GM21360 (cell line): ENCODE measurements at regions not wholly inside any gene's neighbourhood (a gene's known extent, or its start where the extent isn't known, plus 50 kb on each side); places are given as distances from the start of the nearest gene placed in this dataset.
"Not testable (repeated sequence)": the region's sequence is repeated elsewhere in the genome, so short reads cannot be mapped to it uniquely, and the experiment has no call there.

Experiments
- ATAC-seq: cut with Tn5 transposase; IDR thresholded peaks from one replicate; pipeline ENCODE4 v1.9.1; 2021; ENCODE audit warnings: mild to moderate bottlenecking, moderate library complexity; ENCODE audit not compliant: unreplicated experiment

DNA sequence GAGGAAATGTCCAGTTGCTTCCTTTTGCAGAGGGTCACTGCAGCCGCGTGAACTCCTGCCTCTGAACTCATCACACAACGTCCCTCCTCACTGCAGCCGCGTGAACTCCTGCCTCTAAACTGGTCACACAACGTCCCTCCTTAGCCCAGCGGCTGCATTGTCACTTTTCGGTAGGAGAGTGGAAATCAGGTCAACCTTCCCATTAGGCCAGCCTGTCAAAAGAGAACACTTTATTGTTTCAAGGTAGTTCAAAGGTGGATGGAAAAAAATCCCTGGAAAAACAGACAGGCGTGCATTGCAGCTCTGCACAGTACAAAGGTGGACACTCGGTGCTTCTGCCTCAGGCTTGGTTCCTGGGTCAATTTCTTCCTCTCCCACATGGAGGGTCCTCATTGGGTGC, 280.2 kb downstream of the FOXL1 start:
- ATAC-seq, result no peak

DNA sequence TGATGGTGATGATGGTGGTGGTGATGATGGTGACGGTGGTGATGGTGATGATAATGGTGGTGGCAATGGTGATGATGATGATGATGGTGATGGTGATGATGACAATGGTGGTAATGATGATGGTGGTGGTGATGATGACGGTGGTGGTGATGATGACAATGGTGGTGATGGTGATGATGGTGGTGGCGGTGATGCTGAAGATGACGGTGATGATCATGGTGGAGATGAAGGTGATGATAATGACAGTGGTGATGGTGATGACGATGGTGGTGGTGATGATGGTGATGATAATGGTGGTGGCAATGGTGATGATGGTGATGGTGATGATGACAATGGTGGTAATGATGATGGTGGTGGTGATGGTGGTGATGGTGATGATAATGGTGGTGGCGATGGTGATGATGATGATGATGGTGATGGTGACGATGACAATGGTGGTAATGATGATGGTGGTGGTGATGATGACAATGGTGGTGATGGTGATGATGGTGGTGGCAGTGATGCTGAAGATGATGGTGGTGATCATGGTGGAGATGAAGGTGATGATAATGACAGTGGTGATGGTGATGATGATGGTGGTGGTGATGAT, 283.0 kb downstream of the FOXL1 start:
- not testable (repeated sequence) for ATAC-seq

DNA sequence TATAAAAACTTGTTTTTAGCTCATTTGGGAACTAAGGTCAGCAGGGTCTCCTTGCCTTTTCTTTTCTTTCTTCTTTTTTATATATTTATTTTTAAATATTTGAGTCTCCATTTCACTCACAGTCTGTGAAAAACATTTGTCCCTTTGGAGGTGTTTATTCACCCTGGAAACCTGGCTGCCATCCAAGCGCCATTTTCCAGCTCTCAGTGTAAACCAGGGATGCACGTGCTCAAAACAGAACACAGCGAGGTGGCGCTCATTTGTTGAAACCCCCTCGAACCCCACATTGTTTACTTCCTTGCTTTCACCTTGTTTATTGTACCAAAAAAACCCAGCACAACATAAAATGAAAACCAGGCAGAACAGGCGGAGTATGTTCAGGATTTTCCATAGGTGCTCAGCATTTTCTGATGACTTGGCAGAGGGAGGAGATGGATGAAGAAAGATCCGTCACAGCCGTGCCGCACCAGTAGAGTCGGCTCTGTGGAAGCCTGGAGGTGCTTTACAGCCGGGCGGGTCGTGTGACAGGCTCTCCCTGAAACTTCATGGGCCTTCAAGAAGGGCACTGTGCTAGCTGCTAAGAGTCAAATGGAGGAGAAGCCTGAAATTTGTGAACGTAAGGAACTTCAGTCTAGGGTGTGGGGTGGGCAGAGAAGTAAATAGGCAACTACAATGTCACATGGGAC, 284.4 kb downstream of the FOXL1 start:
- no peak for ATAC-seq

DNA sequence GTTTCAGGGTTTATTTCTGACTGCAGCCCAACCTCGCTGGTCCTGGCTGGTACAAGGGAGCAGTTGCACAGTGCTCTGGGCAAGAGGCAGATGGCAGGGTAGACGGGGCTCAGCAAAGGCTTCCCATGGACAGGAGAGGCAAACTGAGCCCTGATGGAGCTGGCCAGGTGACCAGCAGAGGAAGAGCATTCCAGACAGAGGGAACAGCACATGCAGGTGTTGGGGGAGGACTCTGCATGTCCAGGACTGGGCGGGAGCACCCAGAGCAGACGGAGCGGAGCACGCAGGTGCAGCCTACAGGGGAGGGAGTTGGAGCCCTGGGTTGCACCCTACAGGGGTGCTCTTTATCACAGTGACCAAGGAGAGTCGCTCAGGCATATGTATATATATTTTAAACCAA, 285.3 kb downstream of the FOXL1 start:
- no peak for ATAC-seq

DNA sequence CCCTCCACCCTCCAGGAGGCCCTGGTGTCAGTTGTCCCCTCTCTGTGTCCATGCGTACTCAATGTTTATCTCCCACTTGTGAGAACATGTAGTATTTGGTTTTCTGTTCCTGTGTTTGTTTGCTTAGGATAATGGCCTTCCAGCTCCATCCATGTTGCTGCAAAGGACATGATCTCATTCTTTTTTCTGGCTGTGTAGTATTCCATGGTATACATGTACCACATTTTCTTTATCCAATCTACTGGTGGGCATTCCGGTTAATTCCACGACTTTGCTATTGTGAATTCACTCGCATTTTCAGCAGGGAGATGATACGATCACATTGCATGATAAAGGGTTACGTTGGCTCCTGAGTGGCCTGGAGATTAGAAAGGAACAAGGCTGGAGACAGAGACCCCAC, 286.2 kb downstream of the FOXL1 start:
- no peak for ATAC-seq

DNA sequence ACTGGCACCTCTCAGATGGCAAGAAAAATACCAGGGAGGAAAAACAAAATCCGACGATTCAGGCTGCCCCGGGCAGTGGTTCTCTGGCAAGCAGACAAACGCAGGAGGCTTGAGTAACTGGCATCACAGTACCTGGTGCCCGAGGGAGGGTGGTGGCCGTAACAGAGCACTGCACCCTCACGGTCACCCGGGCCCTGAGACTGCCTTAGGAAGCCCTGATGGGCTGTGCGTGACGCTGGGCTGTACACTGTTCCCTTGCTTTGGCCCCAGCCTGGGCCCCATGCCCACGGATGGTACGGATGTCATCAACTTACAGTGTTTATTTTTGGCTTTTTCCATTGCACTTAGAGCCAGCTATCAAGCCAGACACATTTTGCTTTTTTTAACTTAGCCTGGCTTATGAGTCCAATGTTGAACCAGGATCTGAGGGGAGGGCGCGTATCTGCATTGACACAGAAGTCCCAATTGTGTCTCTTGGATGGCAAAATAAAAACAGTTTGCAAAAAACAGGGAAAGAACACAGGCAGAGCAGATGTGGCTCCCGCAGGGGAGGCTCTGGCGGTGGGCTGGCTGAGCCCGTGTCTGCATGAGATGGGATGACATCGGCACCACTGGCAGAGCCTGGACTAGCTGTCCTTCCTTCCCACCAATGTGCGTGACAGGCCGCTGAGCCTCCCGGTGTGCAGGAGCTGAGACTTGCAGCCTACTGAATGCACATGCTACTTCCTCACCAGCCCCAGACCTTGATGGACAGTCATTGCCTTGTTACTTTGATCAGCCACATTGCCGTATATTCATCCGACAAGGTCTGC, 287.7 kb downstream of the FOXL1 start:
- no peak for ATAC-seq

DNA sequence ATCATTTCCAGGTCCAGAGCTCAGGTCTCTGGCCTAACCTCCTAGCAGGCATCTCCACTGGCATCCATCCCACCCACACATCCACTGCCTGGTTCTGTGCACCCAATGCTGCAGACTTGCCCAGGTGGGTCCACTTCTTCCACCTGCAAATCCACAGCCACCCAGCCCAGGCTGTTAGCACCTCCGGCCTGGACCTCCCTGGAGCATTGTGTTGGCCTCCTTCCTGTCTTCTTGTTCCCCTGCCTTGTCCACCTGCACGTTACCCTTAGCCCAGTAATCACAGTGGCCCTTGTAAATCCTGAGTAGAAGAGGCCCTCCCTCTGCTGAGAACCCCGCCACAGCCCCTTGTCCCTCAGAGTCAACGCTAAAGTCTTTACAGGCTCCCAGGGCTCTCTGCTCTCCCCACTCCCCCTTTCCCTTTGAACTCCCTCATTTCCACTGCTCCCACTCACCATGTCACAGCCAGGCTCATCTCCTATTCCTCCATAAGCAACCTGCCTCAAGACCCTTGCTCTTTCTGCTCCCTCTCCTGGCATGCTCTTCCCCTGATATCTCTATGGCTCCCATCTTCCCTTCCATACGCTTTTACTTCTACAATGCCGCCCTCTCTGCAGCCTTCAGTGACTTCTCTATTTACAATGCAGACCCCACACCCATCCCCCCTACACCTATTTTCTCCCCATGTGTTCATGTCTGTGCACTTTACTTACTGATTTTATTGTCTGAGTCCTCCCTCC, 288.8 kb downstream of the FOXL1 start:
- ATAC-seq, result no peak

DNA sequence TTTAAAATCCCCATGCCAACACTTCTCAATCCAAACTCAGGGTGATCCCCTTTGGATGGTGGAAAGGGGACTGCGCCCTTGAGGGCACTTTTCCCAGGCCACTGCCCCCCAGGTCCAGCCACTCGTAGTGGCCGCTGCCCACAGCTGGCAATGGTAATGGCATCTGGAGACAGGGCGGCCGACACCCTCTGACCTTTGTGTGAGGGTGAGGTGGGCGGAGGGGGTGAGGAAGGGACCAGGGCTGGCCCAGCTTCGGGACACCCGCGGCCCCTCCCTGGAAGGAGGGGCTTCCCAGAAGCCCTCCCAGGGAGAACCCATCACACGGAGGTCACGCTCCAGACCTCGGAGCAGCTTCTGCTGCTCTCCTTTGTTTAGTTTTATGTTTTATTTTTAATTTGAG, 289.7 kb downstream of the FOXL1 start:
- ATAC-seq, result no peak

DNA sequence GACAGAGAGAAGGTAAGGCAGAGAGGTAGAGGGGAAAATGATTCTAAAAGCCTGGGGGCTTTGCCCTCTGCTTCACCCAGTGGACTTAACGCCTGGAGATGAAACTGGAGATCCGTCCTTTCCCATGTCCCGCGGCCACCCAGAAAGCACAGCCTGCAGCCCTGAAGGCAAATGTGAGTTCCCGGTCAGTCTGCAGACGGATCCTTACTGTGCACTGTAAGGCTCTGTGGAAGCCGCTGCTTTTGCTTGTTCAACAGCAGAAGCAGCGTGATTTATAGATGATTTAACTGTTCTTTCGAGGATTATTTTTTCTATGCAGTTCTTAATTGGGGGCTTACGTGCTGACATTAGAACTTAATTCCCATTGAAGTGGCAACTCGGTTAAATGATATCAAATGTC, 290.4 kb downstream of the FOXL1 start:
- no peak for ATAC-seq

DNA sequence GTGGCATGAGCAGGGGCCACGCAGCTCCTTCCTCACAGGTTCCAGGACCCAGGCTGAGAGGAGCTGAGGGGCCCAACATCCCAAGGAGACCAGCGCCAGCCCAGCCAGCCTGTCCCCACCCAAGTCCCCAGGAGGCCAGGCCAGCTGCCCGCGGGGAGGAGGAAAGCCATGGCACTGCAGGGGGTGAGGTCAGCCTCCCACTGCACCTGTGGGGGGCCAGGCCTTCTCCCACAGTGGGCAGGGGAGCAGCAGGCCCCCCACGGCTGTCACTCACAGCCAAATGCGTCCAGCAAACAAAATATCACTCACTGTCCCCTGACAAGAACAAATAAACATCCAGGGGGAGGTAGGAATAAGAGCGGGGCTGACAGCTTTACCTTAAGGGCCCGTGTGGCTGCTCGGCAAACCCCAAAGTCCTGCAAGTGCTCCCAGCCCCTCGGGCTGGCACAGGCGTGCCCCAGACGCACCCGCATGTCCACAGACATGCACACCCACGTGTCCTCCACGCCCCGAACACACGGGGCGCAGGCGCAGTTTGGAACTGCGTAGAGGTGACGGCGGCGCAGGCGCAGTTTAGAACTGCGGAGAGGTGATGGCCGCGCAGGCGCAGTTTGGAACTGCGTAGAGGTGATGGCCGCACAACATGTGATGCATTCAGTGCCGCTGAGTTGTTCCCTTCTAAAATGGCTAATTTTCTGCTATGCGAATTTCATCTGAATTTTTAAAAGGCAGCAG, 291.1 kb downstream of the FOXL1 start:
- no peak for ATAC-seq

DNA sequence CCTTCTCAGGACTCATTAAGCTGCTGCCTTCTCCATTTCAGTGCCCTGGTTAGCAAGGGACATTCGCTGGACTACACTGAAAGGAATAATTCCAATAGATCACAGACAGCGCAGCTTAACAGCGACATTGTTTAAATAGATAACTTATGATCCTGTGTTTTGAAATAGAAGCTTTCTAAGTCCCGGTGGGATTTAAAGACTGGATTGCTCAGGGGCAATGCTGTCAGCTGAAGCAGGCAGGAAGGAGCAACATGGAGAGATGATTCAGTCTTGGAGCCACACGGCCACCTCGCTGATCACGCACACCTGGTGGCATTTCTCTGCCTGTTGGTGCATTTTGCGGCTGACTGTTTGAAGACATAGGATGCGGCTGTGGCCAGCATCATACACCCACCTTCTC, 292.0 kb downstream of the FOXL1 start:
- no peak for ATAC-seq

DNA sequence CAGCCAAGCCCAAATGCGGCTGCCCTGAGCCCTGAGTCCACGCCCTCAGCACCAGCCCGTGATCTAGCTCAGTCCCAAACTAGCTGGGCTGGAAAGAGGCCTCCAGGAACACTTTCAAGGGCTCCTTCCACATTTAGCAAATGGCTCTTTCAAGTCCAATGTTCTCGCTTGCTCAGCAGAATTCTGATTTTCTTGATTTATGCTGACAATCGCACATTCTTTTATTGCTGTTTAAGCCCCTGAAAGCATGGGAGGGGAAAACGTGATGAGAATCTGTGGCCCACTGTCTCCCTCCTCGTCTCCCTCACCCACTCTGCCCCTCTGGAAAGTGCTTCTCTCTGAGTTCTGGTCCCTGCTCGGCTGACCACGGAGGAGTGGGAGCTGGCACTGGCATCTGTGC, 293.8 kb downstream of the FOXL1 start:
- ATAC-seq, result no peak

DNA sequence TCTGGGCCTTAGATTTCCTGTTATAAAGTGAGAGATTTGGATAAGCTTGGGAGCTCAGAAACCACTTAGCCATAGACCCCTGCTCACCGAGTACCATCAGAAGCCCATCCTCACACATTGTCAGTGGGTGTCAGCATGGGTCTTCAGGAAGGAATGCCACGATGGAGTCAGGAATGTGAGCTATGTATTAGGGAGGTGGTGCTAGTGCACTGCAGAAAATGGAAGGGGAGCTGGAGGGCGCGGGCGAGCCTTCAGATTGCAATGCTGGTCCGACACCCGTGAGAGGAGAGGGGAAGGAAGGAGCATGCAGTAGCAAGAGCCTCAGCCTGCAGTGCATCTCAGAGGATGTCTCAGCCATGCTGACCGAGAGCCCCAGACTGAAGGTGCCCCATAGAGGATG, 294.5 kb downstream of the FOXL1 start:
- no peak for ATAC-seq

DNA sequence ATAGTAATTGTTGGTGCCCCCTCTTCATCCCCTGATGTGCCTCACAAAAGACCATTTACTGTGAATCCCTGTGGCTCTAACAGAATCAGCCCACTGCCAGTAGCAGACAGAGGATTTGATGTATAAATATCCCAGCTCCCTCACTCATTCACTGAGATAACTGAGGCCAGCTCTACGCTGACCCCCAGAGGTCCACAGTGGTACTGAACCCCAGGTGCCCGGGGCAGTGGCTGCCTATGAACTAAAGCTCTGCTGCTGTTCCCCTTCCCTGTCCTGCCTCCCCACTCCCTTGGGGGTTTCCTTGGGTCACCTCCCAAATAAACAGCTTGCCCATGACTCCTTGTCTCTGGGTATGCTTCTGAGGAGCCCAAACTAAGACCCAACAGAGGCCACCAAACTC, 295.8 kb downstream of the FOXL1 start:
- no peak for ATAC-seq

DNA sequence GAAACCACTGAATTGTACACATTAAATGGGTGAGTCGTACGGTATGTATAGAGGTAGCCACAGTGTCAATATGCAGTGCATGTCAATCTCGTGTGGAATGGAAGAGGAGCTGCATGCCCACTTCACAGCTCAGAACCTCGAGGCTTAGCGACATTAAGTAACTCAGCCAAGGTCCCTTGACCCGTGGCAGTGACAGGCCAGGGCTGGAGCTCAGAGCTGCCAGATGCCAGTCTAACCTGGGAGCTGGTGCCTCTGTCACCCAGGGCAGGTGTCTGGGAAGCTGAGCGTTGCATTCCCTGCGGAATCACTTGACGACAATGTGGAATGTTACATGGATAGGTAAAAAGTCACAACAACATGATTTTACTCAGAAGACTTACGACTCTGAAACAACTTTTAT, 298.1 kb downstream of the FOXL1 start:
- no peak for ATAC-seq

DNA sequence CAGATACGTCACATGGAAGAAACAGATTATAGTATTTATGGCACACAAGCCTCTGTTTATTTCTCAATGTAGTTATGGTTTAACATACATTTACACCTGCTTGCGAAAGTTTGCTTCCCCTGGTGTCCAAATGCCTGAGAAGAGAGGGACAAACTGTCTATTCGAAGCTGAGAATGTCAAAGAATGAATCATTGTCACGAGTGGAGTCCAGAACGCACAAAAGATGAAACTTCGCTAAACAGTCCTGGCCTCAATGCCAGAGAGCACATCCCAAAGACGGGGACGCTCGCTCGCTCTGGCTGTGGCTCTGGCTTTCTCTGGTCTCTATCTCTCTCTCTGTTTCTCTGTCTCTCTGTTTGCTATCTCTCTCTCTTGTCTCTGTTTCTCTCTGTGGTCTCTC, 298.8 kb downstream of the FOXL1 start:
- ATAC-seq, result no peak

DNA sequence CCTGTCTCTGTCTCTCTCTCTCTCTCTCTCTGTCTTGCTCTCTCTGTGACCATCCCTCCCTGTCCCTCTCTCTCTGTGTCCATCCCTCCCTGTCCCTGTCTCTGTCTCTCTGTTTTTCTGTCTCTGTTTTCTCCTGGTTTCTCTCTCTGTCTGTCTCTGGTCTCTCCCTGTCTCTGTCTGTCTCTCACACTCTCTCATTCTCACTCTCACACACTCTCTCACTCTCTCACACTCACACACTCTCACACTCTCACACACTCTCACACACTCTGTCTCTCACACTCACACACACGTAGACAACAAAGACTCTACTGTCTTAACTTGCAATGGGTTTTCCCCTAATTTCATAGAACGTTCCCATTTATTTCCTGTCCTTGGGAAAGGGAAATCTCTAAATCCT, 299.5 kb downstream of the FOXL1 start:
- ATAC-seq, result no peak

DNA sequence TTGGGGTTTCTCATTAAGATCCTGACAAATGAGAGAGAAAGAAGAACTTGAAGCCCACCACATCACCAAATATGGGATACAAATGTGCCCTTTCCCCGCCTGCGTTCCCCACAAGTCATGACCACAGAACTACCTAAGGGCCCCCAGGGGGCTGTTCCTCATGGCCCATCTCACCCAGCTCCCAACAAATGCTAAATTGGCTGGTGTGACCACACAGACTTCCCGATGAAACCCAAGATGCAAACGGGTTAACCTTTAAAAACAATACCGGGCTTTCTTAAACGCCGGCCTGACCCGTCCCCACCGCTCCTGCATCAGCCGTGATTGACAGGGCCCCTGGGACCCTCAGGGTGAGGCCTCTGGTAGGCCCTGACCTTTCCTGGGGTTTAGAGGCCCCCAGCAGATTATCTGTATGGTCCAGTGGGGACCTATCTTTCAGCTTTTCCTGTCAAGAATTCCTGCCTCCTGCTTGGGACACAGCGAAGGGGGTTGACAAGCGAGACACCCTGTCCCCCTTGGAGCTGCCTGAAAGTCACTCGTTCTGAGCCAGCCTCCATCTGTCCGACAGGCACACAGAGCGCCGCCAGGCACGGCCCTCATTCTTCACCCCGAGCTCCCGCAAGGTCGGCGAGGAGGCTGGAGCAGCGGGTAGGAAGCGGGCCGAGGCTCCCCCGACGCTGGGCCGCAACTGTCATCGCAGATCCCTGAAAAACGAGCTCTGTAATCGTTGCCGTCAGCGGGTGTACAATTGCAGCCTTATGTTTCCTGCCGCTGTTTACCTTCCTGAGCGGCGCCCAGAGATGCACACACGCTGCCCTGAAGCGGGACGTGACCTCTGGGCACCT, 300.1 kb downstream of the FOXL1 start:
- ATAC-seq, result no peak

DNA sequence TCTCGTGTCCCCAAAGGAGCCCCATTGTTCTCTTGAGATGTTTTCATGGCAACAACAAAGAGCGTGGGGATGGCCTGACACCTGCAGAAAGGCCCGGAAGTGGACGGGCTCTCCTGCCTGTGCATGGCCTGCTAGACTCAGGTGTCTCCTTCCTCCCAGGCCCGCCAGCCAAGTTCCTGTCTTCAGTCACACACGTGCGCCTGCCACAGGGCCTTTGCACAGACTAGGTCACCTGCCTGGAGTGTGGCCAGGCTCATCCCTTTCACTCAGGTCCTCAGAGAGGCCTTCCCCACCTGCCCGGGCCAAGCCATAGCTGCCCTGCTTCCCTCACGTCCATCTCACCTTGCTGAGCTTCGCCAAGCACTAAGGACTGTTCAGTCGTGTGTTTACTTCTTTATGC, 300.9 kb downstream of the FOXL1 start:
- ATAC-seq, result no peak
